HG03558 (cell line): ENCODE measurements at regions not wholly inside any gene's neighbourhood (a gene's known extent, or its start where the extent isn't known, plus 50 kb on each side); places are given as distances from the start of the nearest gene placed in this dataset.
A peak's percentile ranks its signal among the peaks of the same experiment; 100 is the strongest.

Experiments
- ATAC-seq: cut with Tn5 transposase; IDR thresholded peaks from one replicate; pipeline ENCODE4 v1.9.1; 2021; ENCODE audit warnings: moderate number of reproducible peaks; ENCODE audit not compliant: unreplicated experiment; ENCODE audit errors: extremely low read depth

GRCh38 chr4:162952232-162952631 is 214.5 kb downstream of the NAF1 start:
- ATAC-seq, result no peak

- no peak for ATAC-seq
Observed at GRCh38 chr4:162945713-162946112, 221.0 kb downstream of the NAF1 start.

- ATAC-seq, result no peak
Observed at GRCh38 chr4:162943263-162943662, 223.4 kb downstream of the NAF1 start.

GRCh38 chr4:162938738-162939485 is 227.8 kb downstream of the NAF1 start:
- ATAC-seq, result no peak

- ATAC-seq, result no peak
Observed at GRCh38 chr4:162935214-162935613, 231.5 kb downstream of the NAF1 start.

GRCh38 chr4:162931286-162931685 is 235.4 kb downstream of the NAF1 start:
- ATAC-seq, result no peak

GRCh38 chr4:162921178-162921785 is 245.4 kb downstream of the NAF1 start:
- ATAC-seq, result no peak

- ATAC-seq, result no peak
Observed at GRCh38 chr4:162920649-162921048, 246.0 kb downstream of the NAF1 start.

- no peak for ATAC-seq
Observed at GRCh38 chr4:162912482-162912881, 254.2 kb downstream of the NAF1 start.

GRCh38 chr4:162911349-162911748 is 255.3 kb downstream of the NAF1 start:
- no peak for ATAC-seq

GRCh38 chr4:162909952-162910351 is 256.7 kb downstream of the NAF1 start:
- ATAC-seq, result no peak

- ATAC-seq, result no peak
Observed at GRCh38 chr4:162894387-162894786, 272.3 kb downstream of the NAF1 start.

GRCh38 chr4:162891788-162892707 is 274.6 kb downstream of the NAF1 start:
- ATAC-seq, result peak; percentile 100

- ATAC-seq, result no peak
Observed at GRCh38 chr4:162878096-162878495, 288.6 kb downstream of the NAF1 start.

- no peak for ATAC-seq
Observed at GRCh38 chr4:162874748-162875147, 291.9 kb downstream of the NAF1 start.

GRCh38 chr4:162871990-162872389 is 294.7 kb downstream of the NAF1 start:
- ATAC-seq, result no peak

GRCh38 chr4:162869157-162869556 is 297.5 kb downstream of the NAF1 start:
- ATAC-seq, result no peak

- ATAC-seq, result no peak
Observed at GRCh38 chr4:162866565-162866964, 300.1 kb downstream of the NAF1 start.

- no peak for ATAC-seq
Observed at GRCh38 chr4:162865102-162865501, 301.6 kb downstream of the NAF1 start.

GRCh38 chr4:162853788-162854187 is 312.9 kb downstream of the NAF1 start:
- no peak for ATAC-seq

GRCh38 chr4:162852642-162853041 is 314.0 kb downstream of the NAF1 start:
- ATAC-seq, result no peak
